ENCODE measurements at regions not wholly inside any gene's neighbourhood (a gene's known extent, or its start where the extent isn't known, plus 50 kb on each side); places are given as distances from the start of the nearest gene placed in this dataset.

GRCh38 chr1:199724049-199724448 lies 303.5 kb upstream of the NR5A2 start:
- TF ChIP-seq CTCF (conservative IDR thresholded peaks at IDR 0.05; ENCODE audit: low read depth, low read length) (no peak), EZH2 (IDR thresholded peaks at IDR 0.05; ENCODE audit: borderline replicate concordance, low read depth, low read length, poor library complexity, severe bottlenecking) (no peak)

Measured in A673 (cell line).